KMS-11 (cell line): ENCODE measurements at regions not wholly inside any gene's neighbourhood (a gene's known extent, or its start where the extent isn't known, plus 50 kb on each side); places are given as distances from the start of the nearest gene placed in this dataset.

Experiments
- H2AFZ ChIP-seq: fragments of 200-600 bp; sonication (generic); 2 replicates; pipeline ENCODE4 v1.6.1; 2016; ENCODE audit warnings: antibody characterized with exemption, mixed run types, low read depth
- H3K27ac ChIP-seq: fragments of 200-600 bp; sonication (generic); 2 replicates; pipeline ENCODE4 v1.6.1; 2016; ENCODE audit warnings: mild to moderate bottlenecking, mixed run types
- H3K27me3 ChIP-seq: fragments of 200-600 bp; sonication (generic); 2 replicates; pipeline ENCODE4 v1.6.1; 2017; ENCODE audit warnings: mild to moderate bottlenecking, low read depth, mixed run types, moderate library complexity; ENCODE audit not compliant: insufficient read depth
- H3K36me3 ChIP-seq: fragments of 200-600 bp; sonication (generic); 2 replicates; pipeline ENCODE4 v1.6.1; 2017; ENCODE audit warnings: mild to moderate bottlenecking, mixed run types; ENCODE audit not compliant: insufficient read depth
- H3K4me1 ChIP-seq: fragments of 200-600 bp; sonication (generic); 2 replicates; pipeline ENCODE4 v1.6.1; 2016; ENCODE audit warnings: mild to moderate bottlenecking, low read depth, mixed run types; ENCODE audit not compliant: poor library complexity, severe bottlenecking
- H3K4me2 ChIP-seq: fragments of 200-600 bp; sonication (generic); 2 replicates; pipeline ENCODE4 v1.7.0; 2016; ENCODE audit warnings: mild to moderate bottlenecking, mixed run types
- H3K4me3 ChIP-seq: fragments of 200-600 bp; sonication (generic); IDR thresholded peaks from 2 replicates; pipeline ENCODE4 v1.6.1; 2017; ENCODE audit warnings: low read depth, low read length, mixed read lengths; ENCODE audit not compliant: insufficient read depth
- H3K79me2 ChIP-seq: fragments of 200-600 bp; sonication (generic); 2 replicates; pipeline ENCODE4 v1.6.1; 2016; ENCODE audit warnings: low read depth, mixed run types; ENCODE audit not compliant: insufficient read depth
- H3K9ac ChIP-seq: fragments of 200-600 bp; sonication (generic); 2 replicates; pipeline ENCODE4 v1.6.1; 2016; ENCODE audit warnings: mild to moderate bottlenecking, mixed run types
- H4K20me1 ChIP-seq: fragments of 200-600 bp; sonication (generic); 2 replicates; pipeline ENCODE4 v1.6.1; 2016; ENCODE audit warnings: mild to moderate bottlenecking, mixed run types; ENCODE audit not compliant: insufficient read depth
- TF ChIP-seq, protein P1 (sequence below): fragments of 200-600 bp; sonication (generic); conservative IDR thresholded peaks from 2 replicates; pipeline ENCODE4 v1.6.1; 2017; ENCODE audit warnings: low read depth, mild to moderate bottlenecking, antibody characterized with exemption, low read length, moderate library complexity, mixed read lengths

DNA sequence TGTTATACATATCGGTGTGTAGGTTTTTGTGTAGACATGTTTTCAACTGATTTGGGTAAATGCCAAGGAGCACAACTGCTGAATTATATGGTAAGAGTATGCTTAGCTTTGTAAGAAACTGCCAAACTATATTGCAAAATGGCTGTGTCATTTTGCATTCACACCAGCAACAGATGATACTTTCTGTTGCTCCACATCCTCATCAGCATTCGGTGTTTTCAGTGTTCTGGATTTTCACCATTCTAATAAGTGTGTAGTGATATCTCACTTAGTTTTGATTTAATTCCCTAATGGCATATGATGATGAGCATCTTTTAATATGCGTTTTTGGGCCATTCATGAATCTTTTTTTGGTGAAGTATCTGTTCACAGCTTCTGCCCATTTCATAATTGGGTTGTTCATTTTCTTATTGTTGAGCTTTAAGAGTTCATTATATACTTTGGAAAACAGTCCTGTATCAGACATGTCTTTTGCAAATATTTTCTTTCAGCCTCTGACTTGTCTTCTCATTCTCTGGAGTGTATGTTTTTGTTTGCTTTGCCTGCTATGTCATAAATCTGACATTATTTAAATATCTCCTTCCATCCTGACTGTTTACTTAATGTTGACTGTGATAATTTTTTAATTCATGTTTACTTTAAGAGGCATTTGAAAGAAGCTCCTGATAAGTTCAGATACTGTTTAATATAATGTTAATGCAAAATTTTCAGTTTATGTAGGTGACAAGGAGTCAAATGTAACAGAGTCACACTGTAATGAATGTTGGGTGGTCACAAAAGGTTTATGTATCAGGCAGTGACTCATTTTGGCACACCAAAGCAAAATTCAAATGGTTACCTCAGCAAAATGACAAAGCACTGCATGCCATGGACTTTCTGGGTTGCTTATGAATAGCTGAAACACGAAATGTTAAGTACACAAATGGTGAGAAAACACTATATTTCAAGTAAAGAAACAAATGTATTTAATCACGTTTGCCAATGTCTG is 181.1 kb upstream of the DAB2 start:
- Histone ChIP-seq H3K9ac (no peak overlapping the region), H3K4me1 (no peaks in the 10 kb centered on the region), H4K20me1 (no peaks in the 10 kb centered on the region), H3K4me3 (no peak overlapping the region), H3K27me3 (no peaks in the 10 kb centered on the region), H3K4me2 (no peak overlapping the region), H2AFZ (no peak overlapping the region), H3K79me2 (no peaks in the 10 kb centered on the region), H3K27ac (no peak overlapping the region), H3K36me3 (no peaks in the 10 kb centered on the region)
- TF ChIP-seq, protein P1, sequence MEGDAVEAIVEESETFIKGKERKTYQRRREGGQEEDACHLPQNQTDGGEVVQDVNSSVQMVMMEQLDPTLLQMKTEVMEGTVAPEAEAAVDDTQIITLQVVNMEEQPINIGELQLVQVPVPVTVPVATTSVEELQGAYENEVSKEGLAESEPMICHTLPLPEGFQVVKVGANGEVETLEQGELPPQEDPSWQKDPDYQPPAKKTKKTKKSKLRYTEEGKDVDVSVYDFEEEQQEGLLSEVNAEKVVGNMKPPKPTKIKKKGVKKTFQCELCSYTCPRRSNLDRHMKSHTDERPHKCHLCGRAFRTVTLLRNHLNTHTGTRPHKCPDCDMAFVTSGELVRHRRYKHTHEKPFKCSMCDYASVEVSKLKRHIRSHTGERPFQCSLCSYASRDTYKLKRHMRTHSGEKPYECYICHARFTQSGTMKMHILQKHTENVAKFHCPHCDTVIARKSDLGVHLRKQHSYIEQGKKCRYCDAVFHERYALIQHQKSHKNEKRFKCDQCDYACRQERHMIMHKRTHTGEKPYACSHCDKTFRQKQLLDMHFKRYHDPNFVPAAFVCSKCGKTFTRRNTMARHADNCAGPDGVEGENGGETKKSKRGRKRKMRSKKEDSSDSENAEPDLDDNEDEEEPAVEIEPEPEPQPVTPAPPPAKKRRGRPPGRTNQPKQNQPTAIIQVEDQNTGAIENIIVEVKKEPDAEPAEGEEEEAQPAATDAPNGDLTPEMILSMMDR: no peak

GRCh38 chr5:39605145-39605544 is 180.4 kb upstream of the DAB2 start:
- Histone ChIP-seq H3K79me2 (no peaks in the 10 kb centered on the region), H3K27ac (no peak overlapping the region), H3K4me3 (no peak overlapping the region), H3K4me2 (no peak overlapping the region), H4K20me1 (no peaks in the 10 kb centered on the region), H3K9ac (no peak overlapping the region), H2AFZ (no peak overlapping the region), H3K36me3 (no peaks in the 10 kb centered on the region), H3K27me3 (no peaks in the 10 kb centered on the region), H3K4me1 (no peaks in the 10 kb centered on the region)
- TF ChIP-seq, protein P1: no peak

GRCh38 chr5:39604491-39604890 is 179.7 kb upstream of the DAB2 start:
- TF ChIP-seq, protein P1: no peak
- H3K79me2 ChIP-seq: no peaks in the 10 kb centered on the region

GRCh38 chr5:39599721-39600431 is 175.1 kb upstream of the DAB2 start:
- Histone ChIP-seq H3K27me3 (no peaks in the 10 kb centered on the region), H3K9ac (no peak overlapping the region), H3K4me2 (no peak overlapping the region), H2AFZ (no peak overlapping the region), H4K20me1 (no peaks in the 10 kb centered on the region), H3K27ac (no peak overlapping the region), H3K4me1 (no peaks in the 10 kb centered on the region), H3K36me3 (no peaks in the 10 kb centered on the region), H3K79me2 (no peaks in the 10 kb centered on the region), H3K4me3 (no peak overlapping the region)
- TF ChIP-seq, protein P1: peak; percentile 74

More at GRCh38 chr5:39604491-39604890, 179.7 kb upstream of the DAB2 start:
- no peaks in the 10 kb centered on the region for H3K27me3 ChIP-seq
- no peak overlapping the region for H3K4me2 ChIP-seq
- no peaks in the 10 kb centered on the region for H4K20me1 ChIP-seq
- no peak overlapping the region for H3K9ac ChIP-seq
- no peak overlapping the region for H2AFZ ChIP-seq
- no peak overlapping the region for H3K27ac ChIP-seq
- H3K4me3 ChIP-seq: no peak overlapping the region
- H3K36me3 ChIP-seq: no peaks in the 10 kb centered on the region
- no peaks in the 10 kb centered on the region for H3K4me1 ChIP-seq
